Stimulated activated CD4-positive, alpha-beta T cell treated with anti-CD3 and anti-CD28 coated beads, Interleukin-2, amount 100 ng/mL, for 24 hours (primary cell): ENCODE measurements at regions not wholly inside any gene's neighbourhood (a gene's known extent, or its start where the extent isn't known, plus 50 kb on each side); places are given as distances from the start of the nearest gene placed in this dataset.
"Not testable (repeated sequence)": the region's sequence is repeated elsewhere in the genome, so short reads cannot be mapped to it uniquely, and the experiment has no call there.

ENCODE experiments used
- DNase-seq, 2 donors: peaks; one replicate each; pipeline ENCODE4 v3.0.0-alpha.2; 2020

DNA sequence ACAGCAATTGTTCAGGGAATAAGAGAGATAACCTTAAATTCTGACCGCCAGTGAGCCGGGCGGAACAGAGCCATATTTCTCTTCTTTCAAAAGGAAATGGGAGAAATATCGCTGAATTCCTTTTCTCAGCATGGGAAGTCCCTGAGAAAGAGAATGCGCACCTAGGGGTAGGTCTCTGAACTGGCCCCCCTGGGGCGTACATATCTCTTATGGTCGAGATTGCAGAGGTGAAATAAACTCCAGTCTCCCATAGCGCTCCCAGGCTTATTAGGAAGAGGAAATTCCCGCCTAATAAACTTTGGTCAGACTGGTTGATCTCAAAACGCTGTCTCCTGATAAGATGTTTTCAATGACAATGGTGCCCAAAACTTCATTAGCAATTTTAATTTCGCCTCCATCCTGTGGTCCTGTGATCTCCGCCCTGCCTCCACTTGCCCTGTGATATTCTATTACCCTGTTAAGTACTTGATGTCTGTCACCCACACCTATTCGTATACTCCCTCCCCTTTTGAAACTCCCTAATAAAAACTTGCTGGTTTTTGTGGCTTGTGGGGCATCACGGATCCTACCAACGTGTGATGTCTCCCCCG lies 195.8 kb upstream of the HMCN1 start:
- not testable (repeated sequence) for DNase-seq

DNA sequence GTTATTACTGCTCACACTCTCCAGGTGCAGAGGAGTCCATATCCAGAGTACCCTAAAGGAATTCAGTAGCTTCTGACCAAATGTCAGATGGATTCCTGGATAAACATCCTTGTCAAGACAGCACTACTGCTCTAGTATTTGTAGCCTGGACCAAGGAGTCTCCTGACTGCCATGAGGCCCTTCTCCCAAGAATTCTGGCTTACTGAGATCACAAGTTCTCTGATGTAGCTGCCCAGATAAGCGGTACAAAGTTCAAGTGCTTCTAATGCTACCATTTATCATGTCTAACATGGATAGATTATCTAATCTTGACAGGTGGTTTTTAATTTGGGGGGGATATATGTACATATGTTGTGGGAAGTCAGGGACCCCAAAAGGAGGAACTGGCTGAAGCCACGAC lies 196.6 kb upstream of the HMCN1 start:
- no peak for DNase-seq

DNA sequence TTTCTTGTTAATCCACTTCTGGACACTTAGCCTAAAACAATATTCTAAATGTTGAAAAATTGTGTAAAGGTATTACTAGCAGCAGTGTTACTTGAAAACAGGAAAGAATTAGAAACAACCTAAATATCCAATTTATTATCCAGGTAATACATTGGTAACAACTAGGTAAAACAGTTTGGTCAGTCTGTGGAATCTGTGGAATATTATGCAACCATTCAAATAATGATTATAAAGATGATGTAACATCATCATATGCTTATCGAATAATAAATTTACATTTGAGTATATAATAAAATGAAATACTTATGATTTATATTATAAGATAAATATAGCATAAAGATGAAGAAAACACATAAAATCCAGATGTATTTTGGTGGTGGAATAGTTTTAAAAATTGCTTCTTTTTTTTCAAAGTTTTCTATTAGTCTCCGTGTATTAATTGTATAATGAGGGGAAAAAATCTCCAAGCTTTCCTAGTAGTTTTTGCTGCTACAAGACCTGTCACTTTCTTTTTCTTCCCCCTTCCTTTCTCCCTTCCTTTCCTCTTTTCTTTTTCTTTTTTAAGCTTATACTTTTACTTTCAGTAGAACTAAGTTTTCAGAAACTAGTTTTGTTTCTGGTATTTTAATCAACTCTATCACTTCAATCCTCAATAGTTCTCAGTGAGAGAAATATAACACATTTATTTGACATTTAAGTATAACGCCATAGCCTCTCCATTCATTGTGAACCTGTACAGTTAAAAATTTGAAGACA lies 197.8 kb upstream of the HMCN1 start:
- no peak for DNase-seq

DNA sequence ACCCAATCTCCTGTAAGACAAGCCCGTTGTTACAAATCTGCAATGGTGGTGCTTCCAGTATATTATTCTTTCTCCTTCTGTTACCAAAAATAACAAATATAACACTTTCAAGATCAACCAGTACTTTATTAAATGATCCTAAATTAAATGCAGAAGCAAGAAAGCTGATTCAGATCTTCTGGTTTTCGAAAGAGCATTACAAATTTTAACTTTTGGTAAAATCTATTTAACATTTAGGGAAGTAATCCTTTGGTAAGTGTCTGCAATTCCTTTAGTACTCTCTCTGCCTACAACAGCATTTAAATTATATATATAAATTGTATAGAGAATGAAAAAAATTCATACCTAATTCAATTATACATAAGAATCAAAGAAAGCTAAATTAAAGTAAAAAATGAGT lies 198.6 kb upstream of the HMCN1 start:
- DNase-seq, result no peak

DNA sequence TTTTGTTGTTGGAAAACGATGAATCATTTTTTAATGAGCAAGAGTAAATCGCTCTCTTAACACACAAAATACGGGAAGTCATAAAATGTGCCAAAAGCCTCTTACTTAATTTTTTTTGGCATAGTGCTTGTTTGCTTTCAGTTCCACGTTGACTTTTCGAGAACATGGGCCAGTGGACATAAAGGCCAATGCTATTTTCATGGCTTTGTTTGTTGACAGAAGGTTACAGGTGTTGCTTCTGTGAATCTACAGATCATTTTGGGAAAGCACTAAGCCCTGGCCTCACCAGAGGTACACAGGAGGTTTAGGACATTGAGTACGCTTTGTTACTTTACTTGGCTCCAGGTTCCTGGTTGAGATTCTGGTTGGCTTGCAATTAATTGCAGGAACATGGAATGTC lies 199.4 kb upstream of the HMCN1 start:
- no peak for DNase-seq

DNA sequence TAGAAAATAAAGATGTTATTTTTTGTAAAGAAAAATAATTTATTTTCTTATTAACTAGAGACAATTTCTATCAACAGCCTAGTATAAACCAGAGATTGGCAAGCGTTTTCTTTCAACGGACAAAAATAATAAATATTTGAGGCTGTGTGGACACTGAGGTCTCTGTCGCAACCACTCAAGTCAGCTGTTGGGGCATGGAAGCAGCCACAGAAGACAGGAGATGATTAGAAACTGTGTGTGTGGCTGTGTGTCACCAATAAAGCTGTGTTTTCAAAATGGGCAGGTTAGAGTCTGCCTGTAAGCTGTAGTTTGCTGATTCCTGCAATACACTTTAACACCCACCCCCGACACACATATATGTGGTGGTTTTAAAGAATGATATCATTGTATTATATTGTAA lies 200.6 kb upstream of the HMCN1 start:
- DNase-seq, result no peak

DNA sequence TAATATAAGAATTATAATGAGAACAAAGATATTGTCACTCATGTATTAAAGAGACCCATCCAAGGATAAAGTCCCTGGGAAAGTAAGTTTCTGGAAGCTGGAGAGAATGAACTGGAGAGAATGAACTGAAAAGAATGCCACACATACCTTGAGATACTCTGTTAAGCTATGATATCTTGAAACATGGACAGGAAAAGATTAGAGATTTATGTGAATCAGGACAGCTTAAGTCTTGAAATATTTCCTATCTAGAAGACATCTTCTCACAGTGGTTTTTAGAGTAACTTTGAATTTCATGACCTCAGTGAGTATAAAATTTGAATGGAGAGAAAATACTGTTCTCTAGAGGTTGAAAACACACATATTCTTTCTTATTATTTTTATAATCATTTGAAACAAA lies 201.3 kb upstream of the HMCN1 start:
- DNase-seq, result no peak

DNA sequence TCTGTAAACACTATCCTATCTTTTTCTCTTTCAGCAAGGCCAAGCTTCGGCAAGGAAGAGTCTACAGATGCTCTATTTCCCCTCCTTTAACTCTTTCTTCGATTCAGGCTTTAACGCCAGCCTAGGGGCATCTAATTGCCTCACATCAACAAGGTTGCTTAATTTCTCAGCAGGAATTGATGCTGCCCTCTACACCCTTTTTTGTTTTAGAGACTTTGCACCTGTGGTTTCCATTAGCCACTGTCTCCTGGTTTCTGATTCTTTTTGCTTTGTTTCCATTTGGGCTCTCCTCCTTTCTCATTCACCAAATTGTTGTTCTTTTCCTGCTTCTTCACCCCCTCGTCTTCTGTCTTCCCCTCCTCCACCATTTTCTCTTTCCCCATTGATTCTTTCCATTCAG lies 202.4 kb upstream of the HMCN1 start:
- no peak for DNase-seq

DNA sequence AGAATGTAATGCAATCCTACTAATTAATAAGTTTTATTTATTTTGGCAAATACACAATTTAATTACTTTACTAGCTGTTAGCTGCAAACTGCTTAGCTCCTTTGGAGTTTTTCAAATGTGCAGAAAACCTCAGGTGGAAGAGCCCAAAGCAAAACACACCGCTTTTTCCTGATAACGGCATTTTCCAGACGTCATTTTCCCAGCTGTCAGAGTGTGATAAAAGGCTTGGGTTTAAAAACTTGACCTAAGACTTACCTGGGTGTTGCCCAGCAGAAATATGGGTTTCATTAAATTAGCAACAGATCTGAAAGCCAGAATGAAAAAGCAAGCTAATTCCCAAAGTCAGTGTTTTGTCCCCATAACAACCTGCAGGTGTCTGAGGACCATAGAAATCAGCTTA lies 204.0 kb upstream of the HMCN1 start:
- no peak for DNase-seq

DNA sequence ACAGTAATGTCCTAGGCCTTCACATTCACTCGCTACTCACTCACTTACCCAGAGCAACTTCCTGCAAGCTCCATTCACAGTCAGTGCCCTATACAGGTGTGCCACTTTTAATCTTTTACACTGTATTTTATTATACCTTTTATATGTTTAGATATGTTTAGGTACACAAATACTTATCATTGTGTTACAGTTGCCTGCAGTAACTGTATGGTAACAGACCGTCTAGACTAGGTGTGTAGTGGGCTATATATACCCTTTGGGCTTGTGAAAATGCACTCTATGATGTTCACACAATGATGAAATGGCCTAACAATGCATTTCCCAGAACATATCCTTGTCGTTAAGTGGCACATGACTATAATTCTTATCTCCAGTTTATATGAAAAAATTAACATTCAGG lies 204.5 kb upstream of the HMCN1 start:
- DNase-seq, result no peak

DNA sequence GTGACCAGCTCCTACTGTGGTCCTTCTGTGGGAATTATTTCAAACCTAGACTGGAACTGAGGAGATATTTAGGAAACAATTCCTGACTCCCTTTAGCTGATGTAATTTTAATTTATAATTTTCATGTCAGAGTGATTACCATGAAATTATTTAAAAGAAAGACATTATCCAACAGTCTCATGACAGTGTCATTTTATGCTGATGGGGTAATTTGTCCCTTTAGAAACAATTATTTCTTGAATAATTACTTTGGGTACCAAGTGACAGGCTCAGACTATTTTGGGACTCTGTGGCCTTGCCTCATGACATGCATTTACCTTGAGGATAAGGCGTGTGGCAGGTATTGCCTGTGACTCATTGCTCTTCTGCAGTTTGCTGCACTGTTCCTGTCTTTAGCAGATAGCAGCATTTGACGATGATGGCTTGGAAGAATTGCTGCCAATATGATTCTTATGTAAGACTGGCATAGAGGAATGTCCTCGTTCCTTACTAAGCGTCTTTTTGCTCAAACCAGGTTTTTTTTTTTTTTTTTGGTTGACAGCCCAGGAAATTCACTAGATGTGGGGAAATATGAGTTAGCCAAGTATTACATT lies 206.0 kb upstream of the HMCN1 start:
- DNase-seq, result no peak

DNA sequence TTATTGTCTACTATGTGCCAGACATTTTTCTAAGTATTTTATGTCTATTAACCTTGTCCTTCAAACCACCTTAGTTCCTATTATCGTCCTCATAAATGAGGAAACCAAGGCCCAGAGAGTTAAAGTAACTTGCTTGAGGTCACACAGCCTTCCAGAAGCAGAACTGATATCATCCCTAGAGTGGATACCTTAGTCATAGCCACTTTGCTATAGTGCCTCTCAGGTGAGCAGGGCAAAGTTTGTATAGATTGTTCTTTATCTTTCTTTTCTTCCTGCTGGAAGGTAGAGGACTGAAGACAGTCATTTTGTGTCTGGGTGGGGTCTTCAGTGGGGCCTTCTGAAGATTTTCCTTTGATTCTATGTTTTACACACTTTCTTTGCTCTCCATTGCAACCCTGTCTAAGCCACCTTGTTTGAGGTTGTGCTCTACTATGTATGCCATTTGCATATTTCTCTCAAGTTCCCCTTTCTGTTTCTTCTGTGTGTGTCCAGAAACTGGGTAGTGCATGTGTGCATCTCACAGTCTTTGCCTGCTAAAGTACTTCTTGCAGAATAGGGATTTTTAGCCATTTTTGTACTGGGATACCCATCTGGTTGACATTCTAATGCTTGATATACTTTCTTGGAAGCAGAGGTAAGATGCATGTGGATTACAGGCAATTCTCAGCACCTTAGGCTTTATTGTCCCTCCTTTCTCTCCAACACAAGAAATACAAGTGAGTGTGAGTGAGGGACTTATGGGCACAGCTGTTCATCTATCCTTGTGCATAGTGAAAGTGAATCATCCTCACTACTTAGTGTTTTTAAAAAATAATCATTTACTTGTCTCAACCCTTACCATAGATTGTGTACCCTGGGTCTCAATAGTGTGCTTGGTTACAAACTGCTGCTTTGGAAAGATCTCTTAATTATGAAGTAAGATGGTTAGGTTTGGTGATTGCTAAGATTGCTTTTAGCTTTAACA lies 207.6 kb upstream of the HMCN1 start:
- DNase-seq, result no peak

DNA sequence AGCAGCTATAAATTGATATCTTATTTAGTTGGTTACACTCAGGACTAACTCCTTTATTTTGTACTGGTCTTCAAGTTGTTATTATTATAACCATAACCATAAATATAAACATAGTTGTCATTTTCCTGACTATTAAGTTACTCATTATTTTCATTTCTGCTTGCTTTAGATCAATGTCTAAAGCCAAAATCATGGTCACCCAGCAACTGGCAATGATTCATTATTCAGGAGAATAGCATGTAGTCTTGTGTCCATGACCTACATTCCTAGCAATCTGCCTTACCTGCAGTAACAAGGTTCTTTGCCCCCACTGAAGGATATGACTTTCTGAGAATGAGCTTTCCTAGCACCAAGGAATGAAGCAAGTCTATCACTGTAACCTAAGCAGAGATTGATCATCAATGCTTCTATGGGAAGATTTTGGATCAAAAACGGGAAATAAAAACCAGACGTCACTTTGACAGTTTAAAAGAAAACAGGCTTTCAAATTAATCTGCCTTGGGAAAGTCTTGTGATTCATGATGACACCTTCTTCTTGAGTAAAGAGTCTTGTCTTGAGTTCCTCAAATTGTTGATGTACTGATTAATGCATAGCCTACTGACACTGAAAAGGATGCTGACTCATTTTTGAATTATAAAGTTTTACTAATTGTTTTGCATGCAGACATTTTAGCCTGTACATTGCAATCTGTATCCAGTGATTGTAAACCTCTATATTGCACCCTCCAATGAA lies 203.3 kb upstream of the IVNS1ABP start:
- no peak for DNase-seq

DNA sequence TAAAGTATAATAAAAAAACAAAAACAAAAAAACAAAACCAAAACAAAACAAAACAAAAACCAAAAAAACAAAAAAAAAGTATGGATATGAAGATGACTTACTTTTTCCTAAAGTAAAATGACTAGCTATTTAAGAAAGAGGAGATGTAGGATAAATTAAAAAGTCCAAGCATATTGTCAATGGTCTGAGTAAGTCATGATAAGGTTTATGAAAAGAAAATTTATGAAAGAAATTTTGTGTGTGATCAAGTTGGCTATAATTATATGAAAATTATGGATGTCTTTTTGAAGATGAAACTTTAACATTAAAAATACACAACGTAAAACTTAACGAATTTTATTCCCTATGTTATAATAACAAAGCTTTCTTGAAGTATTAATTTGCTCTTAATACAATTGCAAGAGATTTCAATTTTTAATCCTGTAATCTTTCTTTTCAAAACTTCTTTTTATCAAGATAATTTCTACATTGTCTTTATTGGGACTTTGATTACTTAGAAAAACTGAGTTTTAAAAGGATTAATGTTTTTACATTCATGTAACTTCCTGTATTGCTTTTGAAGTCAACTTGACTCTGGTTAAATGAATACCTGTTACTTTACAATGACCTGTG lies 200.9 kb upstream of the IVNS1ABP start:
- DNase-seq, result no peak

DNA sequence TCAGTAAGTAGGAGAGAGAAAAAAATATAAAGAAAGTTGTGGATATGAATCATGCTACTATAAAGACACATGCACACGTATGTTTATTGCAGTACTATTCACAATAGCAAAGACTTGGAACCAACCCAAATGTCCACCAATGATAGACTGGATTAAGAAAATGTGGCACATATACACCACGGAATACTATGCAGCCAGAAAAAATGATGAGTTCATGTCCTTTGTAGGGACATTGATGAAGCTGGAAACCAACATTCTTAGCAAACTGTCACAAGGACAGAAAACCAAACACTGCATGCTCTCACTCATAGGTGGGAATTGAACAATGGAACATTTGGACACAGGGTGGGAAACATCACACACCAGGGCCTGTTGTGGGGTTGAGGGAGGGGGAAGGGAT lies 200.3 kb upstream of the IVNS1ABP start:
- not testable (repeated sequence) for DNase-seq

DNA sequence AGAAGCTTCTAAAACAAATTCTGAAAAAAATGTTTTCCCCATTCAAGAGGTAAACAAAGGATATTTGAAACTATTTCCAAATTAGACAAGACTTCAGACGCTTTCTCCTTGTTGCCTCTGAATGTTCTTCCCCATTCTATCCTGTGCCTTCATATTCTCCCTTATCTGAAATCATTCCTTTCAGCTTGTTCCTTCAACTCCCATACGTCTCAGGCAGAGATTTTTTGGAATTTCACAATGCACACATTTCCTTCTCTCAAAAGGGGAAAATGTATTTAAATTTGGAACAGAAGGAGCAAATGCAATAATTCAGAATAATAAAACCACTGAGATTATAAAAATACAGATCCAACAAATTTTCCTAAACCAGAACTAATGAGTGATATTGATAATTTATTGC lies 198.7 kb upstream of the IVNS1ABP start:
- no peak for DNase-seq

DNA sequence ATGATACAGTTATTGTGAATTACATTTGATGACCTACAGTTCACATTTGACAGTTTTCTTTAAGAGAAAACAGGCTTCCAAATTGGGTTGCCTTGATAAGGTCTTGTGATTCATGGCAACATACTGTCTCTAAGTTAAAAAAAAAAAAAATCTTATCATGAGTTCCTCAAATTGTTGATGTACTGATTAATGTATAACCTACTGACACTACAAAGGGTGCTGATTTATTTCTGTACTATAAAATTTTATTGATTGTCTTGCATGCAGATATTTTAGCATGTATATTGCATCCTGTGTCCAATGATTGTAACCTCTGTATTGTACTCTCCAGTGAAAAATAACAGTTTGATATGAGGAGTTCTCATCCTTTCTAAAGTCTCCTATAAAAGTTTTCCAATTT lies 197.3 kb upstream of the IVNS1ABP start:
- no peak for DNase-seq

DNA sequence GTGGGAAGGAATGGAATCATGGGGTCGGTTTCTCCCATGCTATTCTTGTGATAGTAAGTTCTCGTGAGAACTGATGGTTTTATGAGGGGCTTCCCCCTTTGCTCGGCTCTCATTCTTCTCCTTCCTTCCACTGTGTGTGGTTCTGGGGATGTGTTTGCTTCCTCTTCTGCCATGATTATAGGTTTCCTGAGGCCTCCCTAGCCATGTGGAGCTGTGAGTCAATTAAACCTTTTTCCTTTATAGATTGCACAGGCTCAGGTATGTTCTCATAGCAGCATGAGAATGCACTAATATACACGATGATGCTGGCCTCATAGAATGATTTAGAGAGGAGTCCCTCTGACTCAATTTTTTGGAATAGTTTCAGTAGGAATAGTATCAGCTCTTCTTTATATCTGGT lies 195.4 kb upstream of the IVNS1ABP start:
- no peak for DNase-seq

DNA sequence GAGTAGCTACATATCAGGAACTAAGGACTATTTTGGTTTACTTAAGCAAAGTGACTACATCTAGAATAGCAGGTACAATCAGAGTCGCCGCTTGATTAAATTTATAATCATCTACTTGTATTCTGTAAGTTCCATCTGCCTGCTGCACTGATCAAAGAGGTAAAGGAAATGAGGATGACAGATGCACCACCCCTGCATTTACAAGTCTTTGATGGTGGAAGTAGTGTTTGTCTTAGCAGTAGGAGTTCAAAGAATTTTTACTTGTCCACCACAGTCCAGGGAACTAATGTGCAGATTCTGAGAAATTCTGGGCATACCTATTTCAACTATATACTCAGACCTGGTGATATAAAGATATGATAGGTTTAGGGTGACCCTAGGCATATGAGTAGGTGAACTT lies 184.1 kb upstream of the IVNS1ABP start:
- no peak for DNase-seq

DNA sequence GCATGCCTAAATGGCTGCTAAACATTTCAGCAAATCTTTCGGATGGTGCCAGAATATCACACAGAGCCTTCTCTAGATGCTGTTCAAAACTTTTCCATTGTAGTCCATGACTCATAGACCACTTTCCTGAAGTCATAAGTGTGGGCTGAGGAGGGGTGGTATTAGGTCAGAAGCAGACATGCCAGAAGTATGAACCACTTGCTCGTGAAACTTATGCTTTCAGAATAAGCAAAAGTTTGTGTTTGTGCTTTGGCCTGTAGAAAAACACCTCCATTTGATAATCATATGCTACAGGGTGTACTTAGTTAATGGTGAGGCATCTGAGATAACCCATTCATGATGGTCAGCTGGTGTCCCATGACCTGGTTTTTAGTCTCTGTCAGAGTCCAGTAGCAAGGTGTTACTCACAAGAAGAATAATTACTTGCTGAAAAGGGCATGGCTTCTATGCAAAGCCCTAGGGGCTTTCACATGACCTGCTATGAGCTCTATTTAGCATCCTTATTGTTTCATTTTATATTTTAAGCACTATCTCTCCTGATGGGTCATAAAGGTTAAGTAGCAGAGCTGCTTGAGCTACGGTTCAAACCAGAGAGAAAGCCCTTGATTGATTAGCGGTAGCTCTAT lies 183.1 kb upstream of the IVNS1ABP start:
- DNase-seq, result no peak

DNA sequence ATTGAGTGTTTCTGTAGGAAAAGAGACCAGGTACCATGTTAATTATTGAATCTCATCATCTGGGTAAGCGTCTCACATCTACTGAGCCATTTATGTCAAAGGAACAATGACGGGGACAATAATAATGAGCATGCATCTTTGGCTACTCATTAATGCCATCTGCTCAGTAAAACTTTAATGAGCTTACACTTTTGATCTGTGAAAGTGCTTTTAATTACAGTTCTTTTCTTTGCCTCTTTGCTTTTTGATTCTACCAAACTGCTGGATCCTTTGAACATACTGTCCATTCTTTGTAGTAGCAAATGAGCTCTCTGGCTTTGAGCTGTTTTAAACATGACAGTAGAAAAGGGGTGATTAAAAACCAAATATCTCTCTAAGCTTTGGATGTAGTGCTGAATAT lies 181.2 kb upstream of the IVNS1ABP start:
- DNase-seq, result no peak

DNA sequence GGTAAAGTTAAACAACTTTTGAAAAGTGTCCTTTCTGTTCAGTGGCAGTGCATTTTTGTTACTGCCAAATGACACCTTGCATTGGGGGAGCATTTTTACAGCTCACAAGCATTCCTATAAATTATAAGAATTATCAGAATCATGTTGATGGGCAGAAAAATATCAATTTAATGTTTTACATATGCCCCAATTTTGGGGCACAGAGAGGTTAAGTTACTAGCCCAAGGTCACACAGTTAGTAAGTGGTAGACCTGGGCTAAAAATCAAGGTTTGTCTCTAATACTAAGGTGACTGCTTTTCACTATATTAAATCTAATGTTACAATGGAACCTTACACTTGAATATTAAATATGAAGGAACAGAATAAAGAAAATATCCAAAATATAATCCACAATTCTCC lies 180.1 kb upstream of the IVNS1ABP start:
- DNase-seq, result no peak
